Lower leg skin (tissue), 3 donors: ENCODE measurements at regions not wholly inside any gene's neighbourhood (a gene's known extent, or its start where the extent isn't known, plus 50 kb on each side); places are given as distances from the start of the nearest gene placed in this dataset.

ENCODE experiments used
- POLR2A ChIP-seq, 2 donors: fragments of 450-650 bp; IDR thresholded peaks; one replicate each; pipeline ENCODE4 v1.6.1; 2016 to 2017; ENCODE audit warnings: antibody characterized with exemption in 2 of 2, mild to moderate bottlenecking in 1 of 2, moderate library complexity in 1 of 2
- TF ChIP-seq, protein P1 (sequence below), 3 donors: fragments of 450-650 bp; IDR thresholded peaks; one replicate each; pipeline ENCODE4 v1.5.1; 2016; ENCODE audit warnings: antibody characterized with exemption in 3 of 3, mild to moderate bottlenecking in 3 of 3, moderate library complexity in 2 of 3

DNA sequence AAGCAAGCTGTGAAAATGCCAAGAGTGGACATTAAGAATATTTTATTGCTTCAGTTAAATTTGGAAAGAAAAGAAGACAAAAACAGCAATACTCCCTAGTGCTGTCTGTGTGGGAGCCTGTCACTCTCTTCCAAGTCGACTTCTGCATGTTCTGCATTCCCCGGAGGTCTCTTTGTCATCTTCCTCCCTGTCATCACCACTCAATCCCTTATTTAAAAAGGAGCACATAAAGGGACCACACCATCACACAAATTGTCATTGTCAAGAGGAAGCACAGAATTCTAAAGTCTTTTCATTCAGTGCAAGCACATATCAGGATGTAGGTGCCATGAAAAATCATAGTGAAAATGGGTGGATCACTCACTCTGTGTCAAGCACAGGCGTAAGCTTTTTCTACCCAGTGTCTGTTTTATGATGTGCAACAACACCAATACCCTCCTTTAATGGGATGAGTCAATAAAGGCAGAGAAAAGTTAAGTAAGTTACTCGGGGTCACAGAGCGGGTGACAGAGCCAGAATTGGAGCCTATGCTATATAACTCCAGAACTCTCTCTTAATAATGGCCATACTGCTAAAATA, 222.4 kb upstream of the HNMT start:
- TF ChIP-seq, protein P1, sequence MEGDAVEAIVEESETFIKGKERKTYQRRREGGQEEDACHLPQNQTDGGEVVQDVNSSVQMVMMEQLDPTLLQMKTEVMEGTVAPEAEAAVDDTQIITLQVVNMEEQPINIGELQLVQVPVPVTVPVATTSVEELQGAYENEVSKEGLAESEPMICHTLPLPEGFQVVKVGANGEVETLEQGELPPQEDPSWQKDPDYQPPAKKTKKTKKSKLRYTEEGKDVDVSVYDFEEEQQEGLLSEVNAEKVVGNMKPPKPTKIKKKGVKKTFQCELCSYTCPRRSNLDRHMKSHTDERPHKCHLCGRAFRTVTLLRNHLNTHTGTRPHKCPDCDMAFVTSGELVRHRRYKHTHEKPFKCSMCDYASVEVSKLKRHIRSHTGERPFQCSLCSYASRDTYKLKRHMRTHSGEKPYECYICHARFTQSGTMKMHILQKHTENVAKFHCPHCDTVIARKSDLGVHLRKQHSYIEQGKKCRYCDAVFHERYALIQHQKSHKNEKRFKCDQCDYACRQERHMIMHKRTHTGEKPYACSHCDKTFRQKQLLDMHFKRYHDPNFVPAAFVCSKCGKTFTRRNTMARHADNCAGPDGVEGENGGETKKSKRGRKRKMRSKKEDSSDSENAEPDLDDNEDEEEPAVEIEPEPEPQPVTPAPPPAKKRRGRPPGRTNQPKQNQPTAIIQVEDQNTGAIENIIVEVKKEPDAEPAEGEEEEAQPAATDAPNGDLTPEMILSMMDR (IDR thresholded peaks at IDR 0.05) = no peak
- no peak for TF ChIP-seq POLR2A (IDR thresholded peaks at IDR 0.05)
